LNCaP clone FGC (cell line): ENCODE measurements at regions not wholly inside any gene's neighbourhood (a gene's known extent, or its start where the extent isn't known, plus 50 kb on each side); places are given as distances from the start of the nearest gene placed in this dataset.

Source experiments
- DNase-seq: peaks from one replicate; pipeline ENCODE4 v3.0.0-alpha.2; 2011; ENCODE audit warnings: low read depth
- H3K4me3 ChIP-seq: 2 replicates; pipeline ENCODE4 v1.5.1; 2011; ENCODE audit warnings: mild to moderate bottlenecking, low read depth, low read length, control low read depth
- TF ChIP-seq, protein P1 (sequence below): IDR thresholded peaks from 2 replicates; pipeline ENCODE4 v1.5.1; 2012; ENCODE audit warnings: mild to moderate bottlenecking; ENCODE audit not compliant: control insufficient read depth, insufficient read depth; ENCODE audit errors: extremely low read depth

DNA sequence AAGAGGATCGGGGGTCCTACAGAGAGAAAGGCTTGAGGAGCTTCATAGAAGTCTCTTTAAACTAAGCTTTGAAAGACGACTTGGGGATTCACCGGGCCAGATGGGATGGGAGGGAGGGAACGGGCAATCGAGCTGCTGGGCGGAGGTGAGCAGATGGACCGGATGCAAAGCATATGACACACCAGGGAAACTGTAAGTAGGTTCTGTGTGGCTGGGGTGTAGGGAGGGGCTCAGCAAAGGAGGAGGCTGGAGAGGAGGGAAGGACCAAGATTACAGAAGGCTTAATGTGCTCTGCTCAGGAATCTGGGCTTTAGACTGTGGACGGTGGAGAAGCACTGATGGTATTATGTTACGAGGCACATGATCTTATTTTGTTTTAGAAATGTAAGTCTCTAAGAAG, 131.5 kb downstream of the MAIP1 start:
- DNase-seq = no peak
- no peak overlapping the region for H3K4me3 ChIP-seq
- TF ChIP-seq, protein P1, sequence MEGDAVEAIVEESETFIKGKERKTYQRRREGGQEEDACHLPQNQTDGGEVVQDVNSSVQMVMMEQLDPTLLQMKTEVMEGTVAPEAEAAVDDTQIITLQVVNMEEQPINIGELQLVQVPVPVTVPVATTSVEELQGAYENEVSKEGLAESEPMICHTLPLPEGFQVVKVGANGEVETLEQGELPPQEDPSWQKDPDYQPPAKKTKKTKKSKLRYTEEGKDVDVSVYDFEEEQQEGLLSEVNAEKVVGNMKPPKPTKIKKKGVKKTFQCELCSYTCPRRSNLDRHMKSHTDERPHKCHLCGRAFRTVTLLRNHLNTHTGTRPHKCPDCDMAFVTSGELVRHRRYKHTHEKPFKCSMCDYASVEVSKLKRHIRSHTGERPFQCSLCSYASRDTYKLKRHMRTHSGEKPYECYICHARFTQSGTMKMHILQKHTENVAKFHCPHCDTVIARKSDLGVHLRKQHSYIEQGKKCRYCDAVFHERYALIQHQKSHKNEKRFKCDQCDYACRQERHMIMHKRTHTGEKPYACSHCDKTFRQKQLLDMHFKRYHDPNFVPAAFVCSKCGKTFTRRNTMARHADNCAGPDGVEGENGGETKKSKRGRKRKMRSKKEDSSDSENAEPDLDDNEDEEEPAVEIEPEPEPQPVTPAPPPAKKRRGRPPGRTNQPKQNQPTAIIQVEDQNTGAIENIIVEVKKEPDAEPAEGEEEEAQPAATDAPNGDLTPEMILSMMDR = no peak

DNA sequence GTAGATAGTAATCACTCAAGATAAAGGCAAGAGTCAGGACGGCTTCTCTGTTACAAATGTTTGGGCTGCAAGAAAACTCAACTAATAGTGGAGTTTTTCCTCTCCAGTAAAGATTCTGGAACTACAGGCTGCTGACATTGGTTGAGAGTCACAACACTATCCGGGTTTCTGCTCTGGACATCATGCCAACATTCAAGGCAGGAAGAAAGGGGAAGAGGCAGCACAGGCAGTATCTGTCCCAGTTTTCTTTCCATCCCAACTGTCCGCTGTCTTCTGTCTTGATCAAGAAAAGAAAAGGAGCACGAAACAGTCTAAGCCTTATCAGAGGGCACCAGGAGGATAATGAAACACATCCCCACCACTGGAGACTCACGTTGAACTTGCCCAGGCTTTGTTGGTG, 132.1 kb downstream of the MAIP1 start:
- TF ChIP-seq, protein P1 = no peak
- DNase-seq = no peak

DNA sequence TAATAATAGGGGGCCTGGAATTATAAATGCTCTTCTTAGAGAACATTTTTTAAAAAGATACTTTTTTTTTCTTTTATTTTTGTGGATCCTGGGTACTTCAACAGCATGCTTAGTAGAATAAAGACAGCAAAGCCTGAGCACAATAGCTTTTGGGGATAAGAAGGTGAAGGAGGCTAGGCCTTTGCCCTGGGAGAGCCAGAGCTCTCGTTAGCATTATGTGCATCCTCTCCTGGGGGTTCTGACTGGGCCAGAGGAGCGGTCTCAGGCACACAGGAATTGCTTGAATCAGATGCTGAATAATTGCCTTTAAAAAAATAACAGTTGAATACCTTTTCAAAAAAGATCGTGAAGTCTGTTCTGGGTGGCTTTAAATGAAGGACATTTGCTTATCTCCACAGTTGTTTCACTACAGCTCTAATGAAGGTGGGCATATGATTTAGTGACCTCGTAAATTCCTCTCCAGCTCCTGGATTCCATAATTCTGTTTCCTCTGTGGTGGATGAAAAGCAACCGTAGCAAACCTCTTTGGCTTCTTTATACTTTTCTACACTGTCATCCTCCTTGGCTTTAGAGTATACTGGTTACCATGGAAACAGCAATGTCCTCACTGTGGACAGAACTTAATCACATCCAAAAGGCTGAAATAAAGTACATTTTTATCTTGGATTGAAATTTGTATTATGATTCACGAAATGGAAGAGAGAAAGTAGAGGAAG, 133.8 kb downstream of the MAIP1 start:
- H3K4me3 ChIP-seq = no peak overlapping the region
- TF ChIP-seq, protein P1 = no peak
- no peak for DNase-seq

More for the DNA sequence above, 132.1 kb downstream of the MAIP1 start:
- H3K4me3 ChIP-seq = no peak overlapping the region

DNA sequence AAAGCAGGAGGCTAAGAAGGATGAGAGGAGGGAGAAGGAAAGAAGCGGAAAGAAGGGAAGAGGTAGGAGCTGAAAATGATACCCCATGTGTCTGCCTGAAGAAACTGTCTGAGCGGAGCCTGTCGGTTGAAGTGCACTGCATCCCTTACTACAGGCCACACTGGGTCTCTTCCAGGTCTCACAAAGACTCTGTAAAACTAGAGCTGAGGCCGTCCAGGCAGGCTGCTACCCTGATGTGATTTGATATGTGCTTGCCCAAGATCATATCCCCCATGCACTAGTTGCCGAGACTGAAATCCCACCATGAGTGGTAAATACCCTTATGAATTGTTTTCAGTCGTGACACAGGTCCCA, 134.4 kb downstream of the MAIP1 start:
- TF ChIP-seq, protein P1 = no peak
- no peak overlapping the region for H3K4me3 ChIP-seq
- DNase-seq = no peak

DNA sequence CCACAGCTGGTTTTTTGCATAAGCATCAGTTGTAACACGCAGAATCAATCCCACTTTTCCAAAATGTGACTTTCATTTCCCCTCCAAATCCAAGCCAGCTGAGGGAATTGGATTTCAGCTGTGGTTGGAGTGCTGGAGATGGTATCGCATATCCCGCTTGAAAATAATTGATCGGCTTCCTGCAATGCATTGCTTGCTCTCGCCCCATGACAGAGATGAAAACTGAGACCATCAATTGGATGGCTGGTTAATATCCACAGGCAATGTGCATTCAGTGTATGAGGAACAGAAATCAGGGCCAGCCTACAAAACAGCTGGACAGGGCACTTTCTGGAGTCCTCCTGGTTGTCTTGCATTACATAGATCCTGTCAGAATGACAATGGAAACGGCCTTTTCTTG, 135.3 kb downstream of the MAIP1 start:
- TF ChIP-seq, protein P1 = no peak
- no peak for DNase-seq

DNA sequence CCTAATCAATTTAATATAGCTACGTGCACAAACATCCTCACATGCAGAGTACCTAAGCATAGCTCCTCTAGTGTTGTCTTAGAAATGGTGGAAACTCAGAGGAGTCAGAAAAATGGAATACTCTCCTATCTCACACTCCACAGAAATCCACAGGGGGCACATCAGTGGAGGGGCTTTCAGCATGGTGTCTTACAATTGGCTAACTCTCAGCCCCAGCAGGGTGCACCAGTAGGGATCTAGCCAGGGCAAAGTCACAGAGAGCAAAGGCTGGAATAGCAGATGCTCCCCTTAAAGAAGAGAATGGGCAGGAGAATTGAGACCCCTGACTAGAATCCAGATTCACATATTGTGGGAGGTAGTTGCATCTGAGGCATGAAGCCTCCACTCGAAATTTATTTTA, 135.7 kb downstream of the MAIP1 start:
- no peak for DNase-seq
- no peak overlapping the region for H3K4me3 ChIP-seq
- TF ChIP-seq, protein P1 = no peak

More for the DNA sequence above, 135.3 kb downstream of the MAIP1 start:
- no peak overlapping the region for H3K4me3 ChIP-seq

DNA sequence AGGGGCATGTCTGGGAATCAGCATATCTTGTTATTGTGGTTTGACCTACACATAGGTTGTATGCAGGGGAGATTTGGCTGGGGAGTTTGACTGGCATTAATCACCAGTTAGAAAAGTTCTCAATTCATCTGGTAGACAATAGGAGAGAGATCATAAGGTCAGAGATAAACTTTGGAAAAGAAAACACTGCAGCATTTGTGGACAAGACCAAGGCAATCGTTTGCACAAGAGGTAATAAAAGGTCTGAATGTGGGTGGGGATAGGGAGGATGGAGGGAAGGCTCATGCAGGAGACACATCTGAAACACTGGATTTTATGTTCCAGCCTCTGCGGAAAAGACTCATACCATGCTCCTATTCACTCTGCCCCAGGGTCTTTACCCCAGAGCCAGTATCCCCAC, 136.9 kb downstream of the MAIP1 start:
- no peak for DNase-seq
- no peak overlapping the region for H3K4me3 ChIP-seq
- TF ChIP-seq, protein P1 = no peak
